ENCODE measurements at regions not wholly inside any gene's neighbourhood (a gene's known extent, or its start where the extent isn't known, plus 50 kb on each side); places are given as distances from the start of the nearest gene placed in this dataset.

GRCh38 chr10:29183301-29183945, 105.4 kb upstream of the LYZL1 start:
- no peak for DNase-seq

GRCh38 chr10:29184205-29185000, 104.5 kb upstream of the LYZL1 start:
- no peak for DNase-seq

- no peak for DNase-seq
These were observed 103.8 kb upstream of the LYZL1 start for GRCh38 chr10:29185050-29185449.

GRCh38 chr10:29186221-29186620, 102.6 kb upstream of the LYZL1 start:
- no peak for DNase-seq

- no peak for DNase-seq
These were observed 99.6 kb upstream of the LYZL1 start for GRCh38 chr10:29189256-29189655.

GRCh38 chr10:29191674-29192073, 97.2 kb upstream of the LYZL1 start:
- no peak for DNase-seq

- DNase-seq, result no peak
These were observed 89.5 kb upstream of the LYZL1 start for GRCh38 chr10:29199339-29199738.

GRCh38 chr10:29199941-29200679, 88.8 kb upstream of the LYZL1 start:
- no peak for DNase-seq

GRCh38 chr10:29202386-29202940, 86.4 kb upstream of the LYZL1 start:
- DNase-seq, result no peak

- DNase-seq, result no peak
These were observed 85.4 kb upstream of the LYZL1 start for GRCh38 chr10:29203432-29203831.

- DNase-seq, result no peak
These were observed 84.6 kb upstream of the LYZL1 start for GRCh38 chr10:29204070-29204800.

- no peak for DNase-seq
These were observed 83.1 kb upstream of the LYZL1 start for GRCh38 chr10:29205787-29206186.

GRCh38 chr10:29208845-29209244, 80.0 kb upstream of the LYZL1 start:
- no peak for DNase-seq

- DNase-seq, result no peak
These were observed 79.0 kb upstream of the LYZL1 start for GRCh38 chr10:29209830-29210229.

GRCh38 chr10:29210266-29210868, 78.5 kb upstream of the LYZL1 start:
- no peak for DNase-seq

GRCh38 chr10:29212597-29212996, 76.3 kb upstream of the LYZL1 start:
- DNase-seq, result no peak

GRCh38 chr10:29214551-29214950, 74.3 kb upstream of the LYZL1 start:
- no peak for DNase-seq

- no peak for DNase-seq
These were observed 71.6 kb upstream of the LYZL1 start for GRCh38 chr10:29217292-29217738.

GRCh38 chr10:29223326-29223725, 65.5 kb upstream of the LYZL1 start:
- DNase-seq, result no peak

- no peak for DNase-seq
These were observed 64.2 kb upstream of the LYZL1 start for GRCh38 chr10:29224631-29225030.

GRCh38 chr10:29227201-29227600, 61.7 kb upstream of the LYZL1 start:
- no peak for DNase-seq

- no peak for DNase-seq
These were observed 60.3 kb upstream of the LYZL1 start for GRCh38 chr10:29228562-29228961.
